RKO (cell line): ENCODE measurements at regions not wholly inside any gene's neighbourhood (a gene's known extent, or its start where the extent isn't known, plus 50 kb on each side); places are given as distances from the start of the nearest gene placed in this dataset.

Source experiments
- DNase-seq: peaks from one replicate; pipeline ENCODE4 v3.0.0-alpha.2; 2016; ENCODE audit warnings: low spot score

DNA sequence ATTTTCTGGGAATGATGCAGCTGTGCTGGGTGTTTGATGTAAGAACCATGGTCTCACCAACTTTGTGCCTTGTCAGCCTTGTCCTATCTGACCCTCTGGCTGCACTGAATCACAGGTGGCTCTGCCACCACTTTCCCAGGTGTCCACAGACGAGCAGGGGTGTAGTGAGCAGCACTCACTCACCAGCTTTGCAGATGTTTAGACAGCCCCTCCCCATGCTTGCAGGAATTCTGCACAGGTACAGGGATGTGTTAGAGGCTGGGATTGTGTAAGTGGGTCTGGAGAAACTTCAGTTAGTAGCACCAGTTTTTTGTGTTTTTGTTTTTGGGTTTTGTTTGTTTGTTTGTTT is 88.2 kb upstream of the NAA20 start:
- no peak for DNase-seq

DNA sequence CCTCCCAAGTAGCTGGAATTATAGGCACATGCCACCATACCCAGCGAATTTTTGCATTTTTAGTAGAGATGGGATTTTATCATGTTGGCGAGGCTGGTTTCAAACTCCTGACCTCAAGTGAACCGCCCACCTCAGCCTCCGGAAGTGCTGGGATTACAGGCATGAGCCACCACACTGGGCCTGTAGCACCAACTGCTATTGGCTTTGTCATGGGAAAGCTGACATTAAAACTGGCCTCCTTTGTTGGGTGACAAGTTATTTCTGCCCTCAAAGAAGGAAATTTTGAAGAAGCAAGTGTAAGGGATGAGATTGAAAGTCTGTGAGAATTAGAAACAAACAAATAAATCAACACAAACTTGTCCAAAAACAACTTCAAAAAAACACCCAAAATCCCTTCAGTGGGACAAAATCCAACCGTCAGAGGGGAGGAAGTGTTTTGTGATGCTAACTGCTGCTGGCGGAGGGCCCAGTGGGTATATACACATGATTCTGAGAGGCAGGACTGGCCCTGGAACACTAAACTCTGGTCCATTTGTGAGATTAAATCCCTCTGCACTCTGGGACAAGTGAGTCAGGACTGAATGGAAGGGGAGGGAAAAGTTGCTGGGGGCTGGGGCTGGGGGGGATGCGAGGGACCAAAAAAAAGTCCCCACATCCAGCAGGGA is 87.5 kb upstream of the NAA20 start:
- DNase-seq, result no peak

DNA sequence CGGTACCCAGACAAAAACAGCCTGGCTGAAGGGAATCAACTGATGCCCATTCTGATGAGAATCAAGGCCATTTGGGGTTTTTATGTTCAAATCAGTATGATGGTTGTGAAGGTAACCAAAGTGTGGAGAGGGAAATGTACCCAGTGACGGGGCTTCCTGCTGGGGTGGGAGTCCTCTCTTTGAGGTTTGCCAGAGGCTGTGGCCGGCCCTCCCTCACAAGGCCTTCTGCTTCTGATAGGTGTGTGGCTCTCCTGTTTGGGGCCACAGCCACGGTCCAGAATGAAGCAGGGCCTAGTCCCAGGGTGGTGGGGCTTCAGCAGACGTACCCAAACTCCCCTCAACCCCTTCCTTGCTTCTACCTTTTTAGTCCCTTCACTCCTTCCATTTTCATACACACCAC is 86.7 kb upstream of the NAA20 start:
- no peak for DNase-seq

DNA sequence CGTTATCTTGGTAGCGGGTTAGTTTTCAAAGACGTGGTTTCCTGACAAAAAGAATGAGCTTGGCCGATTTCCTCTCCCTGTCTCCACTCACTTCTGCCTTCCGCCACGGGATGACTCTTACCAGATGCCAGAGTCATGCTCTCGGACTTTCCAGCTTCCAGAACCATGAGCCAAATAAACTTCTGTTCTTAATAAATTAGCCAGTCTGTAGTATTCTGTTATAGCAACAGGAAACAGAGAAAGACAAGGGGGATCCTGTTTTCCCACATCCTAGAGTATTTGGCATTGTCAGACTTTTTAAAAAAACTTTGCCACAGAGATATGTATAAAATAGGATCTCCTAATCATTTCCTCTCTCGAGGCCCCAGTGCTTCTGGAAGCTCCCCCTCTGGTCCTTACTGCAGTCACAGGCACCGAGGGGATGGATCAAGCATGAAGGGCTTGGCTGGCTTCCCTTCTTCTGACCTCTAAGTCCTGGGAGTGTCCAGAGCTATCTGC is 84.9 kb upstream of the NAA20 start:
- DNase-seq, result no peak

DNA sequence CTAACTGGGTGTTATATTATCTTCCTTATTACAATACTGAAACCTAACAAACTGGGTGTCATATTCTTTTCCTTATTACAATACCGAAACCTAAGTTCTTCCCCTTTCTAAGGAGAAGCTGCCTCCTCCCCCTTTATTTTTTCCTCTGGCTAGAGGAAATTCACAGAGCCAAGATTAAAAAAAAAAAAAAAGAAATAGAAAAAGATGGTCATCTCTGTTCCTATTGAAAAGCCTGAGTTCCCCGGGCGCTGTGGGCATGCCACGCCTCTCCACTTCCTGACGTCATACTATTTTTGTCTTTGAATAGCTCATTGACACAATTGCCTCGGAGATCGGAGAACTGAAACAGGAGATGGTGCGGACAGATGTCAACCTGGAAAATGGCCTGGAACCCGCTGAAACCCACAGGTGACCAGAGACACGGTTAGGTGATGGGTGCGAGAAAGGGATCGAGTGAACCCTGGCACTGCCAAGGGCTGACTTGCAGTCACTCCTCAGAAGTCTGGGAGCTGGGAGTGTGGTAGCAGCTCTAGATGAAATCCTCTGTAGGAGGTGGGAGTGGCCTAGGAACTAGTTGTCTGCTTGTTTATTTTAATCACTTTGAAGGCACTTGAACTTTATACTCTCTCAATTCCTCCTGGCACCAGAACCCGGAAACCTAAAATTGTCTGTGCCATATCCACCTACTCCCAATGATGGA is 82.2 kb upstream of the NAA20 start:
- DNase-seq, result no peak

DNA sequence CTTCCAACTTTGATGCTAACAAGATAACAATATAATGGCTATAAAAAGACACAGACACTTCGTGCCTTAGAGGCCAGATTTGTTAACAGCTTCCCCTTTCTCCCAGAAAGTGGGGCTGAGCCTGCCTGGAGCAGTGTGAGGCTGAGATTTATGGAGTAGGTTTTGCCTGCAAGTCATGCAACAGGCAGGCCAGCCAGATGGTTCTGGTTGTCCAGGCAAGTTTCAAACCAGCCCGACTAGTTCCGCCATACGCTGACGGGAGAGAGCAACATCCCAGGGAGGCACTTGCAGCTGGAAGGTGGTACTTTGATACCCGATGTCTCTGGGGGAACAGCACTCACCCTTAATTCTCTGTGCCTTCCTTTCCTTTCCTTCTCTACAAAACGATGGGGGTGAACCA is 81.3 kb upstream of the NAA20 start:
- DNase-seq, result no peak

DNA sequence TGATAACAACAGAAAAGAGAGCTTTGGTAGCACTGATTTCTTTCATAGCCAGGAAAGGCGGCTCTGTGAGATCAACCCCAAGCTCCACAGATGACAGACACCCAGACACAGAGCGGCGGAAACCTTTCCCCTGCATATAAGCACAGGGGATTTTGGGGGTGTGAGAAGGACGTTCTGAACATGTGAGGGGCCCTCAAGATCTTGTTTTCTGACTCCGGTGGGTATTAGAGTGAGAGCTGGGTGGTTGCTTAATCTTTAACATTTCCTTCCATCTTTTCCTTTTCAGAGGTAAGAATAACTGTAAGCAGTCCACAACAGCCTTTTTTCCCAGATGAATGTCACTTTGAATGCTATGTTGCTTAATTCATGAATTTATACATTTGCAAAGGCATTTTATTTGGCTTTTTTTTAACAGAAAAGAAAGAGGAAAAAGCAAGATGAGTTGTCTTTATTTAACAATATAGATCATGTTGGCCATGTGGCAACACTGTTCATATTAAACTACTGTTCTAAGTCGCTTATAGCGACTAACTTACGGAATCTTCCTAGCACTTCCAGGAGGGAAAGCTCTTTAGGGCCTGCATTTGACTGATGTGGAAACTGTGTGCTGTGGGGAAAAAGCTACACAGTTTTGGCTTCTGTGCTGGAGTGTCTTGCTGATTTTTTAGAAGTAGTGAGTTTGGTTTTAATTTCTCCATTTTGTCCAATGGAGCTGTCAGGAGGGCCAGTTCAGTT is 80.5 kb upstream of the NAA20 start:
- no peak for DNase-seq

DNA sequence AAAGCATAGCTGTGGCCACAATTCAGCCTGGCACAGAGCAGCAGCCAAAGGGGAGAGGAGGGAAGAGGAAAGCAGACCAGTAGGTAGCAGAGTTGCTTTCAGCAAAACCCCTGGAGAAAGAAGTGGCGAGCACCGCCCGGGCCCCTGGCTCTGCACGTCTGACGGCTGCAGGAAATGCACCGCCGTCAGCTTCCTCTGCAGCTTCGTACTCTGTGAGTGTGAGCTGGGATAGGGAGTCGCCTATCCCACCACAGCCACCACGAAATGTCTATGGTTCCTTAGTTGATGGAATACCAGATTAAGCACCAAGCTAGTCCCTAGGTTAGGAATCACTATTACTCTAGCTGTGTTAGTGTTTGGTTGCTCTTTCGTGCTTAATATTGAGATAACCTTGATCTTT is 79.9 kb upstream of the NAA20 start:
- DNase-seq, result no peak

DNA sequence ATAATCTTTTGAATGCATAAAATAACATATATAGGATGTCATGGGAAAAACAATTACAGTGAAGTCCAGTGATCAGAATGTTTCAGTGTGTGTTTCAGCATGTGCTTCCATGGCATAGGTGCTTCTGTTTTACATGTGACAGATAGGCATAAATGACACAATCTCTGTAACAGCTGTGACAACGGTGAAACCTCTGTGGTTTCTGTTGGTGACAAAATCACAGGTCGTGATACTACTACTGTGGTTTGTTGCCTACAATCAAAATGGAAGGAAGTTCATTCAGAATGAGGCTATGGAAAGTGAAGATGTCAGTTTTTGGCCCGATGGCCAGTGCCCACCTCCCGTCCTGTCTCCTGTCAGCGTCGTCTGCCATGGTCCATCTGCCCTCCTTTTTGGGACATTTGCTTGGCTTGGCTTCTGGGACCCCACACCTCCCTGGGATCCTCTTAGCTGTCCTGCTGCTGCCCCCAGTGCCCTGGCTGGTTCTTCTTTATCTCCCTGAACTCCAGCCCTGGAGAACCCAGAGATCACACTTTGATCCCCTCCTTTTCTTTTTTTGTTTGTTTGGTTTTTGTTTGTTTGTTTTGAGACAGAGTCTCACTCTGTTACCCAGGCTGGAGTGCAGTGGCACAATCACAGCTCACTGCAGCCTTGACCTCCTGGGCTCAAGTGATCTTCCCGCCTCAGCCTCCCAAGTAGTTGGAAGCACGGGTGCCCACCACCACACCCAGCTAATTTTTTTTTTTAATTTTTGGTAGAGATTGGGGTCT is 79.3 kb upstream of the NAA20 start:
- no peak for DNase-seq

DNA sequence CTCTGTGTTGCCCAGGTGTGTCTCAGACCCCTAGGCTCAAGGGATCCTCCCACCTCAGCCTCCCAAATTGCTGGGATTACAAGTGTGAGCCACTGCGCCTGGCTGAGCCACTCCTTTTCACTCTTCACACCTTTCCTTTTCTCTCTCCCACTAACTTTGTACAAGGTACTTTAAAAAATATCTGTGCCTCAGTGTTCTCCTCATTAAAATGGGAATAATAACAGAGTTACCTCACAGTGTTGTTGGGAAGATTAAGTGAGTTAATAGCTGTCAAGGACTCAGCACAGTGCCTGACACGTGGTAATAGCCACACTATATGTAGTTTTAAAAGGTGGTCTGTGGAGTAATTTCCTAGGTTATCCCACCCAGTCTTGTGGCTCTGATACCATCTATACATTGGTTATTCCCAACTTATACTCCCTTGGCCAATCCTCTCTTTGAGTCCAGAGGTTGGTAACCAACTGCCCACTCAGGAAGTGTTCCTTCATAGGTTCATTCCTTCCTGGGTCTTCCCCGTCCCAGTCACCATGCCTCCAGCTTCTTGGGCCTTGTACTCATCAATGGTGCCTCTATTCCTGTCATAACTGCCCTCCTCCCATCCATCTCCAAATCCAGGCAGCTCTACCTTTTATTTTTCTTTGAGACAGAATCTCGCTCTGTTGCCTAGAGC is 78.6 kb upstream of the NAA20 start:
- DNase-seq, result no peak

DNA sequence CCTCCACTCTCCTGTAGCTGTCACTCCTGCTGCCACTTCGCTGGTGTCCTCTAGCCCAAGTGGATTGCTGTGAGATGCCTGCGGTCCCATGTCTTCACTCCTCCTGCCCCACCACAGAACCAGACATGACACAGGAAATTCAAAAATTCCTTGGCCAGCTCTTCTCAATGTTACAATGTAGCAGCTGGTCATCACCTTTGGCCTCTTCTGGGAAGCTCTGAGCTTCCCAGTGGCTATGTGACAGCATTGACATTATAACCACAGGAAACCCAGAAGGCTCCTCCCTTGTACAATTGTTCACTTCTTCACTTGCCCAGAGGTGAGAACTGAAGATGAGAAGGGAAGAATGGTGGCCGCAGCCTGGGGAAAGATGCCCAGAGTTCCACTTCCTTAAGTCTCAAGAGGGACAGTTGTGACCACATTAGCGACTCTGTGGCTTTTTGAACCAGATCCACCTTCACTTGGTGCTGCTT is 76.1 kb upstream of the NAA20 start:
- DNase-seq, result no peak

DNA sequence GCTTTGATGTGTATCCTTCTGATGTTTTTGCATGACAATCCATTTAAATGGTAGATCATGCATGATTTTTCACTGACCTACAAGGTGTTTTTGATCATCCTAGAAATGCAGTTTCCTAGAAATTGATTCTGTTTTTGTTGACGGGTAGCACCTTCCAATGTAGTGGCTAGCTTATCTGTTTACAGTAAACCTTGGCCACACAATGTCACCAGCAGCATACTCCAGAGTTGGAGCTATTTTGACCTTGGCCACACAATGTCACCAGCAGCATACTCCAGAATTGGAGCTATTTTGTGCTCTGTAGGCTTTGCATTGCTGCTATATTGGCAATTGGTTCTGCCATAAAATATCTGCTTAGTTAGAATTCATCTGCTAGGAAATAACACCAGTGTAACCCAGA is 74.6 kb upstream of the NAA20 start:
- no peak for DNase-seq

DNA sequence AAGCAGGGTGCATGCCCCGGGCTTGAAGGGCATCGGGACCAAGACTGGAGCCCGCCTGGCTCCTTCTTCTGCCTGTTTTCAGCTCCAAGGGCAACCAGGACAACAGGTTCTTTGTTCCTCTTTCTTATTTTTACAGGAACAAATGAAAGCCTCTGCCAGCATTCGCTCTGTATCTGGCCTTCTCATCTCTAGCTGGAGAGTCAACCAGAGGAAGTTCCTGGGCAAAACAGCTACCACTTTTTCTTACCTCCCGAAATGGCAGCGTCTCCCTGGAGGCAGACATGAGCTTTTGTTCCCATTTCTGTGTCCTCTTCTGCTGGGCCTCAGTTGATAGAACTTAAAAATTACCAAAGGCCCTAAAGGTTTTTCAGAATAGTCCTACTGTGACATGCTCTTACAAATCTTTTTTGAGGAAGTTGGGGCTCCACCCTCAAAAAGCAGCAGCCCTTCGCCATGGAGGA is 74.1 kb upstream of the NAA20 start:
- DNase-seq, result no peak

DNA sequence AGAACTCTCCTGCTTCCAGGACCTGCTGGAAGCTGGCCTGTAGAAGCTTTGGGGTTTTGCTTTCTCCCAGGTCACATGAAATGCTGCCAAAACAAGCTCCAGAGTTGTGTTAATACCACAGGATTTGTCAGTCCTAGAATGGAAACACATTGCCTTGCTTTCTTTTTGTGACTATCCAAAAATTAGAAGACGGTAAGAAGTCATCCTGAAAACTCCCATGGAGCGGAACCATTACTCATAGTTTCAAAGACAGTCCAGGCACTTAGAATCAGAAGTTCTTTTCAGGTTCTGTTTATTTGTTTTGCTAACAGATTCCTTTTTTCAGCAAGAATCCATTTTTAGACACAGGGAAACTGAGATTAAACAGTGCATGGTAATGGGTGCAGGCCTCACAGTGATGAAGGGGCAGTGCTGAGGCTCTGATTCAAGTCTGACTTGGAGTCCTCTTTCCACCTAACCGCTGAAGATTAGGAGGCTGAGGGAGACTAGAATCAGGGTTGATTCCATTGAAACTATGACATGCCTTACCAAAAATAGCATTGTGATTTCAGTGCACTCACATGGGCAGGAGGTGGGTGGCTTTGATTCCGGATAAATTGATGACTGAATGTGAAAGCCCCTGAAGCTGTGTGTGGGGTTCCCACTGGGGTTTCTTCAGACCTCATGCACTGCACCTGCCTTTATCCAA is 72.2 kb upstream of the NAA20 start:
- no peak for DNase-seq

DNA sequence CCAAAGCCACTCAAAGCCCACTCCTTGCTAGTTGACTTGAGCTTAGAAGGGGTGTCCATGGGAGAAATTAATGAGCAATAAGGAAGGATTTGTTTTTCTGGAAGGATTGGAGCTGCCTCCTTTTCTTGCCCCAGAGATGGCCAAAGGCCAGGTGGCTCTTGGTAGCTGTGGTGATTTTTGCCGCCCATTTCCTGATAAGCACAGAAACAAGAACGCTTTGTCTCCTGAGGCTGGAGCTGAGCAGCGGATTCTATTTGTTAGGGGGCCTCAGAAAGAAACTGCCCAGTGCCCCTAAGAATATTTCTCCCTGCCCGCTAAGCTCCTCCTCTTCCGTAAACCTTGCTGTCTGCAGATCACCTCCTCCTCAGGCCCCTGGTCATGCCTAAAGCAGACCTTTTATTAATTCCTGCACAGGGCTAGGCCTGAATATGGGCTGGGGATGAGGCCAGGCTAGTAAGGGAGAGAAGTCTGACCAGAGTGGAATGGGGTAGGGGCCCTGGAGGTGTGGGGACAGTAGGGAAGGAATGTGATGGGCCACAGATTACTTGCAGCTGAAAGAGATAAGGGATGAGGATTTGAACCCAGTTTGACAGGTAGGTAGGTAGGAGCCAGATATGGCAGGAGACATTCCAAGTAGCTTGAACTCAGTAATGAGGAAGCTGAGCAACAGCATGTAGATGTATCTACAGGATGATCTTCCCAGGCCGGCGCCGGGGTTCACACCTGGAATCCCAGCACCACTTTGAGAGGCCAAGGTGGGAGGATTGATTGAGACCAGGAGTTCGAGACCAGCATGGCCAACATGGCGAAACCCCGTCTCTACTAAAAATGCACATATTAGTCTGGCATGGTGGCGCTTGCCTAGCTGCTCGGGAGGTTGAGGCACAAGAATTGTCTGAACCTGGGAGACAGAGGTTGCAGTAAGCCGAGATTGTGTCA is 71.2 kb upstream of the NAA20 start:
- no peak for DNase-seq

DNA sequence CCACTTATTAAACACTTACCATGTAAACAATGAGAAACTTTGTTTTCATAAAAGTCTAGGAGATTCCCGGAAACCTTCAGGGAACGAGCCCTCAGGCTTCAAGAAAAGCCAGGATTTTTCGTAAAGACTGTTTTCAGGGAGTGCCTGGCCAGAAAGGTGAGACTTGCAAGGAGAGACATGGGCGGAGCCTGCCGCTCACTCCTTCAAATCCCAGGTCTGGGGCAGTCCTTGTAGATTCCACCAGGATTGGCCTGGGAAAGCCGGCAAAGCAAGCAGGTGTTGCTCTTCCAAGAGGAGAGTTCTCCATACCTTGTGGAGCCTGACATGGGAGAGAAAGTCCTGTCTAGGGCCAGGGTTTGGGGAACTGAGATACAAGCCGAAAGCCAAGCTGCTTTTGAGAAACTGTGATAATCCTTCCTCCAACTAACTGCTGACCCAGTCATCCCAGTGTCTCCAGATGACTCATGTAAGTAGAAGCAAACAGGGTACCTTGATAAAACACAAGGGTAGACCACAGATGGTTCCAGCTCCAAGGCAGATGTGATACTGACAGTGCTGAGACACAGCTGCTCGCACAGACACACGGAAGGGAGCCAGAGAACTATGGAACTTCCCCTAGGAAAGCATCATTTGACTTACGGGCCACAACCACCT is 69.4 kb upstream of the NAA20 start:
- no peak for DNase-seq

DNA sequence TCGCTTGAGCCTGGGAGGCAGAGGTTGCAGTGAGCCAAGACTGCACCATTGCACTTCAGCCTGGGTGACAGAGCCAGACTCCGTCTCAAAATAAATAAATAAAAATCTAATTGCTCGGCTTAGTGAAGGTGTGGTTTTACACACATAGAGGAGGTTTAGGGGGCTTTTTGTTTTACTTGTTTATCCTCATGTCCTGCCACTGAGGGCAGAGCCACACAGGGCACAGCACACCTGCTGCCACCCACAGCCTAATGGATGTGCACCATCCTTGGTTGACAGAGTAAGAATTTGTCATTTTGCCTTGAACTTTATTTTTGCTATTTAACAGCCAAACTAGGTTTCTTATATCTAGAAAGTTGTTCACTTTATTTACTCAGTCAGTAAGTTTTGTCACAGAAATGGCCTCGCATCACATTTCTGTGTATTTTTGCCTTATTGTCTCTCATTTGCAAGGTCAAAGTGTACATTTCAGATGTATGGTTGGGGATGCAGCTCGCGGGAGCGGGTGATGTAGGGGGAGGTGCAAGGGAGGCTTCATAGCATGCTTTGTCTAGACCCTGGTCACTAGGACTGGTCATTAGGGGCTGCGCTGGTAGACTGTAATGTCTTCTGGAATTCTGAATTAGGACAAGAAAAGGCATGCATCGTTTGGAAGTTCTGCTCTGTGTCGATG is 67.8 kb upstream of the NAA20 start:
- no peak for DNase-seq

DNA sequence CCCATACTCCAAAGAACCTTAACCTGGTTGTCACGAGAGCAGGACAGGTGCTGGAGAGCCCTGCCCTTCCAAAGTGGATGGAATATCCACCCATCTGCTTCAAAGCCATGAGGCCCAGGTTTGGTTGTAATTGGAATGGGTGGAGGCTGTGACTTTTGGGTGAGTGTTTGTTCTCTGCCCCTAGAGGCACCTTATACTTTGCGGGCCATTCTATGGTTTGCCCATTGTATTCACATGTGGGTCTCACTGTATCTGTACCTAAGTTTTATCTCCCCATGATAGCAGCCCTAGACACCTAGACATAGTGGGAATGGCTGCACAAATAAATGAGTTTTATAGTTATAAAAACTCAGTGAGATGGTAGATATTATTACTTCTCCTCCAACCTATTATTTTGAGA is 67.1 kb upstream of the NAA20 start:
- DNase-seq, result no peak

DNA sequence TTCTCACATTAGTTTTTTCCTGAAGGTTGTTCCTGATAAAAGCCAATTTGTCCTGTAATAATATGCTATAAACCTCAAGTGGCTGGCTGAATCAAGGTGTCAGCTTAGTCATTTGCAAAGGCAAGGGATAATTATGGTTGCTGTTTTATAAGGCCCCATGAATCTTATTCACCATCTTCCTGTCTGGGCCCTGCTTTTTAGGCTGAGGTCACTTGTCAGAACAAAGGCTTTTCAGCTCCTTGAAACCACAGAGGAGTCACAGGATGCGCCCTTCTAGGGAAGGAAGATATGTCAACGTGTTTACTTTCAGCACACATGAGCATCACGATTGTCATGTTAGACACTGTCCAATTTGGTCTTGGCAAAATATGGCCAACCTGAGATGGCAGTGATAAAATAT is 64.8 kb upstream of the NAA20 start:
- DNase-seq, result no peak
